SK-N-SH treated with all-trans-retinoic acid at 6 μM for 48 hours (cell line): ENCODE measurements at regions not wholly inside any gene's neighbourhood (a gene's known extent, or its start where the extent isn't known, plus 50 kb on each side); places are given as distances from the start of the nearest gene placed in this dataset.

Source experiments
- SNAI2 ChIP-seq: fragments of 250-450 bp; sonication (Bioruptor Pico); IDR thresholded peaks from 2 replicates; pipeline ENCODE4 v1.5.0; 2020; ENCODE audit warnings: mild to moderate bottlenecking, moderate library complexity
- TSHZ2 ChIP-seq: fragments of 250-450 bp; sonication (Bioruptor Pico); IDR thresholded peaks from 2 replicates; pipeline ENCODE4 v1.5.0; 2020; ENCODE audit warnings: mild to moderate bottlenecking, moderate library complexity
- ZNF70 ChIP-seq: fragments of 450-650 bp; formaldehyde crosslinking; IDR thresholded peaks from 2 replicates; pipeline ENCODE4 v1.5.0; 2020; ENCODE audit warnings: mild to moderate bottlenecking, moderate library complexity

- no peak for TF ChIP-seq SNAI2
- no peak for TF ChIP-seq ZNF70 (CRISPR knock-in tag)
- TF ChIP-seq TSHZ2 (CRISPR knock-in tag), result no peak
Measured at GRCh38 chr13:37475151-37475550, 123.4 kb downstream of the POSTN start.
